NCI-H69 (cell line): ENCODE measurements at regions not wholly inside any gene's neighbourhood (a gene's known extent, or its start where the extent isn't known, plus 50 kb on each side); places are given as distances from the start of the nearest gene placed in this dataset.
"Not testable (repeated sequence)": the region's sequence is repeated elsewhere in the genome, so short reads cannot be mapped to it uniquely, and the experiment has no call there.

Source experiments
- DNase-seq: peaks from one replicate; lab custom pipeline; 2025; lab: John Stamatoyannopoulos, UW

- DNase-seq: no peak
Measured at GRCh38 chr10:3574451-3574850, 210.6 kb downstream of the KLF6 start.

GRCh38 chr10:3573498-3573897 is 211.5 kb downstream of the KLF6 start:
- no peak for DNase-seq

GRCh38 chr10:3571310-3571825 is 213.6 kb downstream of the KLF6 start:
- DNase-seq: no peak

- no peak for DNase-seq
Measured at GRCh38 chr10:3570855-3571266, 214.1 kb downstream of the KLF6 start.

- DNase-seq: no peak
Measured at GRCh38 chr10:3570131-3570729, 214.8 kb downstream of the KLF6 start.

- DNase-seq: peak; percentile 67
Measured at GRCh38 chr10:3568983-3569382, 216.0 kb downstream of the KLF6 start.

GRCh38 chr10:3568392-3568791 is 216.6 kb downstream of the KLF6 start:
- DNase-seq: no peak

GRCh38 chr10:3567291-3567963 is 217.6 kb downstream of the KLF6 start:
- DNase-seq: no peak

- no peak for DNase-seq
Measured at GRCh38 chr10:3566627-3567026, 218.4 kb downstream of the KLF6 start.

- no peak for DNase-seq
Measured at GRCh38 chr10:3564346-3565002, 220.5 kb downstream of the KLF6 start.

- DNase-seq: no peak
Measured at GRCh38 chr10:3563298-3563697, 221.7 kb downstream of the KLF6 start.

GRCh38 chr10:3560628-3561027 is 224.4 kb downstream of the KLF6 start:
- DNase-seq: not testable (repeated sequence)

- no peak for DNase-seq
Measured at GRCh38 chr10:3559527-3559926, 225.5 kb downstream of the KLF6 start.

GRCh38 chr10:3559011-3559410 is 226.0 kb downstream of the KLF6 start:
- DNase-seq: no peak

- DNase-seq: peak; percentile 76
Measured at GRCh38 chr10:3556191-3557017, 228.6 kb downstream of the KLF6 start.

GRCh38 chr10:3554121-3554522 is 230.9 kb downstream of the KLF6 start:
- DNase-seq: no peak

- no peak for DNase-seq
Measured at GRCh38 chr10:3552281-3552680, 232.7 kb downstream of the KLF6 start.

- no peak for DNase-seq
Measured at GRCh38 chr10:3551761-3552160, 233.2 kb downstream of the KLF6 start.

- no peak for DNase-seq
Measured at GRCh38 chr10:3549118-3549517, 235.9 kb downstream of the KLF6 start.

GRCh38 chr10:3548702-3549101 is 236.3 kb downstream of the KLF6 start:
- DNase-seq: no peak

GRCh38 chr10:3548076-3548475 is 236.9 kb downstream of the KLF6 start:
- DNase-seq: no peak

- no peak for DNase-seq
Measured at GRCh38 chr10:3544561-3544960, 240.4 kb downstream of the KLF6 start.
